Sciatic nerve (tissue), 2 donors: ENCODE measurements at regions not wholly inside any gene's neighbourhood (a gene's known extent, or its start where the extent isn't known, plus 50 kb on each side); places are given as distances from the start of the nearest gene placed in this dataset.

Experiments
- ATAC-seq: fragments of 200-7000 bp; cut with Tn5 transposase; one replicate; pipeline ENCODE4 v1.9.1; 2020; ENCODE audit warnings: mild to moderate bottlenecking, moderate library complexity
- DNase-seq: peaks from one replicate; pipeline ENCODE4 v3.0.0-alpha.2; 2020; ENCODE audit warnings: low spot score
- intact Hi-C: fragments of 100-400 bp; cut with DNase I; formaldehyde crosslinking; loops from one replicate; pipeline ENCODE4 v1.14.2; 2022
- donor health status: DM: no; HTN: no; CAD: no.
- donor health status: DM: no; HTN: no; CAD: no.

GRCh38 chr22:47629791-47630655, 867.6 kb downstream of the TBC1D22A start:
- intact Hi-C loops: no loop called here
- no peak for DNase-seq
- ATAC-seq: no peak

- intact Hi-C loops: no loop called here
- ATAC-seq (no peak), DNase-seq (no peak)
These were observed 866.8 kb downstream of the TBC1D22A start for GRCh38 chr22:47629273-47629711.

DNA sequence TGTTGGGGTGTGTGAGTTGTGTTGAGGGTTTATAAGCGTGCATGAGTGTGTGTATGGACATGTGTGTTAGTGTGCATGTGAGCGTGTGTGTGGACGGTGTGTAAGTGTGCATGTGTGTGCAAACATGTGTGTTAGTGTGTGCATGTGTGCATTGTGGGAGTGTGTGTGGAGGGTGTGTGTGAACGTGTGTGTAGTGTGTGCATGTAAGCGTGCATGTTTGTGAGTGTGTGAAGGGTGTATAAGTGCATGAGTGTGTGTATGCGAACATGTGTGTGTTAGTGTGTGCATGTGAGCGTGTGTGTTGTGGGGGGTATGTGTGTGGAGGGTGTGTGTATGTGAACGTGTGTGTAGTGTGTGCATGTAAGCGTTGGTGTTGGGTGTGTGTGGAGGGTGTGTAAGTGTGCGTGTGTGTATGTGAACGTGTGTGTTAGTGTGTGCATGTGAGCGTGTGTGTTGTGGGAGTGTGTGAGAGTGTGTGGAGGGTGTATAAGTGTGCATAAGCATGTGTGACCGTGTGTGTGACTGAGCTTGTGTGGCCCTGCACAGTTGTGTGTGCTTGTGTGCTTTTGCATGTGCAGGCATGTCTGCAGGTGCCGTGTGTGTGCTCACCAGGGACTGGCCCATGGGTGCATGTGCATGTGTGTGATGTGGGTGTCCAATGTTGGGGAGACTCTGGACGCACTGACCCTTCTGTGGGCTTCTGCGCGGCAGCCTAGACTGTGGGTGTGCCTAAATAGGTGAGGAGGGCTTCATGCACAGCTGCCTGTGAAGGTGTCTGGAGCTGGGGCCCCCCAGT, 866.2 kb downstream of the TBC1D22A start:
- DNase-seq: no peak
- intact Hi-C loops: no loop called here
- no peak for ATAC-seq

DNA sequence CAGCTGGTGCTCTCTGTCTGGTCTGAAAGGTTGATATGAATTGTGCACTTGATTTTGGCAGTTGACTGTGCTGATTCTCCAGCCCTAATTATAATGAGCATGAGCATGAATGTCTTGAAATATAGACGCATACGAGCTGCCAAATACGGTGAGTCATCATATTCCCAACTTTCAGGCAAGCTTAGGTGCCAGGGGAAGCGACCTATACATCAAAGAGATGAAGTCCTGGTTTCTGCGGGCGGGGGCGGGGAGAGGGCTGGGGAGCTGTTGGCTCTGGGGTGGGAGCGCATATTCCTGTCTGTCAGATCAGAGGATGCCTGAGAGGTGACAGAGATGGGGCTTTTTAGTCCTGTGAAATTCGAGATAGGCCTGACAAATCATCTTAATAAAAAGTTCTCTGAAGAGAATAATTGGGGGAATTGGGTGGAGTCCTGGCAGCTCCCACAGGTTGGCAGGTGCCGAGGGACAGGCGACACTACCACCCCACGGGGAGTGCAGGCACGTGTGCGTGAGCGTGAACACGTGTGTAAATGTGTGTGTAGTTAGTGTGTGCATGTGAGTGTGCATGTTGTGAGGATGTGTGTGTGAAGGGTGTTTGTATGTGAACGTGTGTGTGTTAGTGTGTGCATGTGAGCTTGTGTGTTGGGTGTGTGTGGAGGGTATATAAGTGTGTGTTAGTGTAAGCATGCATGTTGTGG, 865.3 kb downstream of the TBC1D22A start:
- ATAC-seq (no peak), DNase-seq (no peak)
- intact Hi-C loops: no loop called here

DNA sequence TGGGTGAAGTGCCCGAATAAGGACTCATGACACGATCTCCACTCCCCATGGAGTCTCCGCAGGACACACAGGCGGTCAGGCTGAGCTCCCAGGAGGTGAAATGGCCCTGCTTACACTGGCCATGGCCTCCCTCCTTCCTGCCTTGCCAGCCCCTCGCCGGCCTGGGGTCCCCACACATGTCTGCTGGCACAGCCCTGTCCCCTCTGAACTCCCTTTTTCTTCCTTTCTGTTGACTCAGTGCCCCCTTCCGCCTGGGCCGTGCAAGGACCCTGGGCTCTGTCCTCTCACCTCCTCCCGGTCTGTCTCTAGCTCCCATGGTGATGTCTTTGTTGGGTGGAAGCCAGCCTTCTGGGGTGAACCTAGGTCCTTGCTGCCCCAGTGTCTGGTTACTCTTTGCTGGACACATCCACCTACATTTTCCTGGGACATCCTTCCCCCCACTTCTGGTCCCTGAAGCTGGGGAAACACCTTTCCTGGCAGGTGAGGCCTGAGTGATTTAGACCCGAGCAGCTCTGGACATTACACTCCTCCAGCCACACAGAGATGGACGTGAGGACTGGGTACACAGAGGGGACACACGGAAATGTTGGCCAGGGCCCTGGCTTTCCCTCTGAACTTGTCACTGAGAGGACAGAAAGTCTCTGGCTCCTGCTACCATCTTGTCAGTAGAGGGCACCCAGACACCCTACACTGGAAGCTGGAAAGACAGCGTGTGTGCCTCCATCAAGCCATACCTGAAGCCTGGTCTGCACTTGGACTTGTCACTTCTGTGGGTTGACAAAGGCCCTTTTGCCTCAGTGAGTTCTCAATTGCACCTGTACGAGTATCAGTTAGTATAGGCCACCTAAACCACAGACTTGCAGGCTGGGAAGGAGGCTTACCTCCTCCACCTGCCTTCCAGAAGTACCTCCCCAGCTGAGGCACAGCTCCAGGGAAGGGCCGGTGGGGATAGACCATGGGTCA, 864.3 kb downstream of the TBC1D22A start:
- no peak for ATAC-seq
- intact Hi-C loops: no loop called here
- no peak for DNase-seq

DNA sequence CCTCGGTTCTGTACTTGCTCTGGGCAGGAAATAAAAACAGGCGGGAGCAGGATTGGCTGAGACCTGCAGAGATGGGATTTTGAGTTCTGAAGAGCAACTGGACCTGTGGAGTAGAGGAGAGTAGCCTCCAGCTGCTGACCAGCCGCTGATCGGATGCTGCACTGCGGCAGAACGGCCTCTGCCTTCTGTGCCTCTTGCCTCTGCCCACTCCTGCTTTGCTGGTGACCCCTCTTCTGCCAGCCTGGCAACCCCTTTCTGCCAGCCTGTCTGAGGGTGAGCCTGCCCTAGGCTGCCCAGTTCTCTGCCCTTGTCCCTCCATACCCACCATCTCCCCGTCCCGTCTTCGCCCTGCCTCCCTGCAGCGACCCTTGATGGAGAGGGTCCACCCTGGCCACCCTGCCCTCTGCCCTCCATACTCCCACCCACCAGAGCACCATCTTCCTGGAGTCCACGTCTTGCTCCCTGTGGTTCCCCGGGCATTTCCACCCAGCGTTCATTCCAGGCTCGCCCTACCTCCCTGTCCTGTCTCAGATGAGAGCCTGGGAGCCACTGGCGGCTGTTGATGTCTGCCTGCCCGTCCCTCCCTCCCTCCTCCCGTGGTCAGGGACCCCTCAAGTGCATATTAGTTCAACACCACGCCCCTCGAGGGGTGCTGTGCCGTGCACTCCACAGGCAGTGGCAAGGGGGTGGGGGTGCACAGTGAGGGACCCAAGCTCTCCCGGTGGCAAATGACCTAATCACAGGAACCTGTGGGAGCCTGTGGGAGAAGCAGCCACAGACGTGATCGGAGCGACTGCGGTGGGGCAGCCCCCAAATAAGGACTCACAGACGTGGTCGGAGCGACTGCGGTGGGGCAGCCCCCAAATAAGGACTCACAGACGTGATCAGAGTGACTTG, 863.3 kb downstream of the TBC1D22A start:
- ATAC-seq: no peak
- no peak for DNase-seq
- intact Hi-C loops: no loop called here

DNA sequence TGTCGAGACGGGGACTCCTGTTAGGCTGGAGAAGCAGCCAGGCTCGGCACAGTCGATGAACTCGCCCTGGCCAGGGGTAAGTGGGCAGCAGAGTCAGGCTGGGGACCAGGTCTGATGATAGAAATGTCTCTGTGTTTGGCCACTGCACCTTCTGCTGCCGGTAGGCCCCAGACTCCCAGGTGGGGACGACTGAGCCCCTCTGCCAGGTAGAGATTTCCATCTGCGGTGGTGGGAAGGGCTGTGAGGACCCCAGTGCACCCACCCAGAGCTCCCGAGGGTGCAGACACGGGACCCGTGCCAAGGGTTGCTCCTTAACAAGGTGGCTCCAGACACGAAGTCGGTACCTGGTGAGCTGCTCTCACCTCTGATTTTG, 862.5 kb downstream of the TBC1D22A start:
- no peak for ATAC-seq

GRCh38 chr22:47624252-47625012, 862.0 kb downstream of the TBC1D22A start:
- intact Hi-C loops: no loop called here
- no peak for DNase-seq

More for the DNA sequence above, 862.5 kb downstream of the TBC1D22A start:
- intact Hi-C loops: no loop called here
- DNase-seq: no peak

GRCh38 chr22:47623763-47624148, 861.3 kb downstream of the TBC1D22A start:
- DNase-seq: no peak
- intact Hi-C loops: no loop called here
- no peak for ATAC-seq

More at GRCh38 chr22:47624252-47625012, 862.0 kb downstream of the TBC1D22A start:
- no peak for ATAC-seq

- ATAC-seq (no peak), DNase-seq (no peak)
- intact Hi-C loops: no loop called here
These were observed 860.8 kb downstream of the TBC1D22A start for GRCh38 chr22:47623066-47623762.

DNA sequence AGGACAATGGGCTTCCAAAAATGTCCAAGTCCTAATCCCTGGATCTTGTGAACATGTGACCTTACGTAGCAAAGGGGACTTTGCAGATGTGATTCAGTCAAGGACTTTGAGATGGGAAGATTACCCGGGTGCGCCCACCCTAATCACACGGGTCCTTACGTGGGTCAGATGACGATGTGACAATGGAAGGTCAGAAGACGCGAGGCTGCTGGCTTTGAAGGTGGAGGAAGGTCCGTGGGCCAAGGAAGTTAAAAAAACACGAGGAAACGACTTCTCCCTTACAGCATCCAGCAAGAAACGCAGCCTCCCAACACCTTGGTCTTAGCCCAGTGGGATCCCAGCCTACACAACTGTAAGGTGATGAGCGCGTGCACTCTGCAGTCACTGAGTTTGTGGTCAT, 860.1 kb downstream of the TBC1D22A start:
- intact Hi-C loops: no loop called here
- DNase-seq: peak; percentile 39
- no peak for ATAC-seq

DNA sequence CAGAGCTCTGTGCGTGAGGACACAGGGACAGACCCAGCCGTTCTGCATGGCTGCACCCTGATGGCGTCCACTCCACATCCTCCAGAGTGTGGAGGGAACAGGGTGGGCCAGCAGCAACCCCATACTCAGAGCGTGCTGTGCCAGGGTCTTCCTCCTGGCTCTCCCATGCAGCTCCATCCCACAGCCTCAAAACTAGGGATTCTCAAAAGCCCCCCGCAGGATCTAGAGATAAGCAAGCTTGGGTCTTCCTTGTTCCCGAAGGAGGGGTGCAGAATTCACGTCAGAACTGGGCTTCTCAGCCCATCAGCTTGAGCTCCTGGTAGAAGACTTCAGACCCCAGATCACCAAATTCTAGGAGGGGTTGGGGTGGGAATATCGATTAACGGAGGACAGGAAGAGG, 858.8 kb downstream of the TBC1D22A start:
- no peak for ATAC-seq
- no peak for DNase-seq
- intact Hi-C loops: no loop called here

DNA sequence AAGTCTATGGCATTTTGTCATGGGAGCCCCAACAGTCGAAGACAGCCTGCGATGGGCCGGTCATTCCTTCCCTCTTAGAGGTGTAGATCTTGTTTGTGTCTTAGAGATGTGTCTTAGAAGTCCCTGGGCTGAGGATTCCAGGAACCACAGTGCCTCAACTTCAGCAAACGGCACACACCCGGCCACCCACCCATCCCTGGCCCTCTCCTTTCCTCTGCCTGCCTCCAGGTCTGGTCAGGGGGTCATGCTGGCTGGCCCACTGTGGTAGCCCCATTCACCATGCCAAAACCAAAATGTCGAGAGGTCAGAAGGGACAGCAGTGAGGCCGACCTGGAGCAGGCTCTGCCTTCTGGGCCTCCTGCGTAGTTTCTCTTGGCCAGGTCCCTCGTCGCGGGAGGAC, 857.9 kb downstream of the TBC1D22A start:
- no peak for DNase-seq
- intact Hi-C loops: no loop called here
- ATAC-seq: no peak

DNA sequence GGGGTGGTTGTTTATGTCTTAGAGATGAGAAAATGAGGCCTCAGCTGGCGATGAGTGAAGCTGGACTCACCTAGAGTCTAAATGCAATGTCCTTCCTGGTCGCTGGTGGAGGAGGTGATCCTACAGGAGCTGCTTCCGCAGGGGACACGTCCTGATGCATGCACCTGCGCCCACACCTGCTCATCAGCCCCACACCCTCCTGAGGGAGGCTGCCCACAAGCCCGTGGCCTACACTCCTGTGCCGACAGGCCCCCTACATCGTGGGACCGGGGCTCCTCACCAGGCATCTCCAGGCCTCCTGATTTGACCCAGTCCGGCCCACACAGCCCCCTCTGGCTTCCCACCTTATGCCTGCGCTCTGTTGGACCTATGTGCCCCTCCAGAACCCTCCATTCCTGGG, 857.2 kb downstream of the TBC1D22A start:
- intact Hi-C loops: no loop called here

GRCh38 chr22:47618180-47619010, 855.9 kb downstream of the TBC1D22A start:
- DNase-seq (peak; percentile 28), ATAC-seq (no peak)
- intact Hi-C loops: no loop called here

More for the DNA sequence above, 857.2 kb downstream of the TBC1D22A start:
- peak; percentile 33 for DNase-seq
- ATAC-seq: no peak
